ENCODE measurements at regions not wholly inside any gene's neighbourhood (a gene's known extent, or its start where the extent isn't known, plus 50 kb on each side); places are given as distances from the start of the nearest gene placed in this dataset.

DNA sequence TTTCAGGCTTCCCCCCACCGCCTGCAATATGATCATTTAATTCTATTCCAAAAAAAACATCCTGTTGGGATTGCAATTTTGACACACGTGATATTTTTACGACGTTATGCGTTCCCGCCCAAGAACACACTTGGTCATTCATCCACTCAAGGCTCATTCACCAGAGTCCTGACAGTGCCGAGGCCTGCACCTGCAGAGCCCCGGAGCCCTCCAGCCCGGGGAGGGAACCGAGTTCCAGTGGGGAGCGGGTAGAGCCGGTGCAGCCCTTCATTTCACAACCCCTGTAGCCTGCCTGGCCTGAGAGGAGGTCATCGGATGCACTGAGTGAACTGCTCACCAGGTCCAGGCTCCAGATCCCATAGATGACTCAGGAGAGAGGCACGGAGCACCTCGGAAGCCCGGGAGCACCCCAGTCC, 156.0 kb upstream of the BACE2 start:
- no peak for TF ChIP-seq POLR2A (IDR thresholded peaks at IDR 0.05)
- TF ChIP-seq, protein P1, sequence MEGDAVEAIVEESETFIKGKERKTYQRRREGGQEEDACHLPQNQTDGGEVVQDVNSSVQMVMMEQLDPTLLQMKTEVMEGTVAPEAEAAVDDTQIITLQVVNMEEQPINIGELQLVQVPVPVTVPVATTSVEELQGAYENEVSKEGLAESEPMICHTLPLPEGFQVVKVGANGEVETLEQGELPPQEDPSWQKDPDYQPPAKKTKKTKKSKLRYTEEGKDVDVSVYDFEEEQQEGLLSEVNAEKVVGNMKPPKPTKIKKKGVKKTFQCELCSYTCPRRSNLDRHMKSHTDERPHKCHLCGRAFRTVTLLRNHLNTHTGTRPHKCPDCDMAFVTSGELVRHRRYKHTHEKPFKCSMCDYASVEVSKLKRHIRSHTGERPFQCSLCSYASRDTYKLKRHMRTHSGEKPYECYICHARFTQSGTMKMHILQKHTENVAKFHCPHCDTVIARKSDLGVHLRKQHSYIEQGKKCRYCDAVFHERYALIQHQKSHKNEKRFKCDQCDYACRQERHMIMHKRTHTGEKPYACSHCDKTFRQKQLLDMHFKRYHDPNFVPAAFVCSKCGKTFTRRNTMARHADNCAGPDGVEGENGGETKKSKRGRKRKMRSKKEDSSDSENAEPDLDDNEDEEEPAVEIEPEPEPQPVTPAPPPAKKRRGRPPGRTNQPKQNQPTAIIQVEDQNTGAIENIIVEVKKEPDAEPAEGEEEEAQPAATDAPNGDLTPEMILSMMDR (IDR thresholded peaks at IDR 0.05) = no peak
- H3K4me3 ChIP-seq = no peak overlapping the region
- intact Hi-C loops (cut with DNase I) = no loop called here
- no peaks in the 10 kb centered on the region for H3K4me1 ChIP-seq (replicated peaks in 1 of 2)
- no peaks in the 10 kb centered on the region for H3K27me3 ChIP-seq
- WGBS, 4 donors = 66 to 78% (median 75%) methylated on average over 13 to 16 of the region's 16 CpGs
- H3K36me3 ChIP-seq (replicated peaks in 1 of 2) = no peaks in the 10 kb centered on the region
- no peak for DNase-seq
- no peaks in the 10 kb centered on the region for H3K9me3 ChIP-seq (replicated peaks in 1 of 3)
- no peak overlapping the region for H3K27ac ChIP-seq

DNA sequence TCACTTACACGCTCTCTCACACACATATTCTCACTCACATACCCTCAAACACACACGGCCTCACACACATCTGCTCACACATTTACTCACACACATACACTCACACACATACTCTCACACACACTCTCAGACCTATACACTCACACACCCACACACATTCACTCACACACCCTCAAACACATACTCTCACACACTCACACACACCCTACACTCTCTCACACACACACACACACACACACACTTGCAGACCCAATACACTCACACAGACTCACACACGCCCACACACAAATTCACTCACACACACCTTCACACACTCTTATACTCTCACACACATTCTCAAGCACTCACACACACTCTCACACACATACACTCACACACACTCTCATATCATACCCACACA, 155.5 kb upstream of the BACE2 start:
- no peak for TF ChIP-seq POLR2A (IDR thresholded peaks at IDR 0.05)
- no peak overlapping the region for H3K4me3 ChIP-seq
- H3K9me3 ChIP-seq (replicated peaks in 1 of 3) = no peaks in the 10 kb centered on the region
- intact Hi-C loops (cut with DNase I) = no loop called here
- H3K27me3 ChIP-seq = no peaks in the 10 kb centered on the region
- 68 to 88% (median 81%) methylated on average over 3 of the region's 3 CpGs for WGBS, 4 donors
- DNase-seq = no peak
- no peak overlapping the region for H3K27ac ChIP-seq
- H3K4me1 ChIP-seq (replicated peaks in 1 of 2) = no peaks in the 10 kb centered on the region
- no peaks in the 10 kb centered on the region for H3K36me3 ChIP-seq (replicated peaks in 1 of 2)

DNA sequence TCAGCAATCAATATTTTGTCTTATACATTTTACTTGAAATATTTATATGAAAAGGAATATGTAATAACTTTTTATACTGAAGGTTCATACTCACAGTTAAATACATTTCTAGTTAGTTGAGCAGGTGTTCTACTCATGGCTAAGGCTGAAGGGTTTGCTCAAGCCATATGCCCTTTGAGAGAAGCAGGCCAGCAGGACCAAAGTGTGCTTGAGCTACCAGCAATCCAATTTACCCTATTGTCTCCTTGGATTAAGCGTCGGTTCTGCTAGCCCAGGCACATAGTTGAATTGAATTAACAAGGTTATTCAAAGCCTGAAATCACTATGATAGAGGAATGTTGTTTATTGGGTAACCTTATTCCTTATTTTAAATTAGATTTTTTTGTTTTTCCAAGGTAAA, 151.5 kb upstream of the BACE2 start:
- Histone ChIP-seq H3K27me3 (no peaks in the 10 kb centered on the region), H3K4me3 (no peak overlapping the region), H3K4me1 (replicated peaks in 1 of 2) (no peaks in the 10 kb centered on the region), H3K9me3 (replicated peaks in 1 of 3) (no peaks in the 10 kb centered on the region), H3K36me3 (replicated peaks in 1 of 2) (no peaks in the 10 kb centered on the region), H3K27ac (no peak overlapping the region)
- intact Hi-C loops (cut with DNase I) = no loop called here
- TF ChIP-seq POLR2A (IDR thresholded peaks at IDR 0.05) = no peak
- TF ChIP-seq, protein P1 (IDR thresholded peaks at IDR 0.05) = no peak
- 66 to 92% (median 88%) methylated on average over 2 of the region's 2 CpGs for WGBS, 4 donors
- no peak for DNase-seq

DNA sequence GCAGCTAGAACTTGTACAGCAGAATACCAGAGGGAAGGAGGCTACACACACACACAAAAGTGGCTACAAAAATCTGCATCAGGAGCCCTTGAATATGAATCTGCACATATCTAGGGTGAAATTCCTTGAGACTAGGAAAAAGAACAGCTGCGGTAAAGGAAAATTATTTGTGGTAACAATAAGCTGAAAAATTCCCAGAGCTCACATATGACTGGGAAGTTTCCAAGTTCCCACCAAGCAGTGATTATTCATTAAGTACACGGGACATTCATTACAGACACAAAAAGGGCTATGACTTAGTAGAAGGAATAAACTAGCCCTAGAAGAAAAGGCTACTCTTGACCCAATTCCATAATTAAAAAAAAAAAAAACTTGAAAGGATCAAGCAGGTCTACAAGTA, 149.5 kb upstream of the BACE2 start:
- Histone ChIP-seq H3K4me1 (replicated peaks in 1 of 2) (no peaks in the 10 kb centered on the region), H3K9me3 (replicated peaks in 1 of 3) (no peaks in the 10 kb centered on the region), H3K4me3 (no peak overlapping the region), H3K27ac (no peak overlapping the region), H3K36me3 (replicated peaks in 1 of 2) (no peaks in the 10 kb centered on the region), H3K27me3 (no peaks in the 10 kb centered on the region)
- 76 to 83% (median 81%) methylated on average over 2 of the region's 2 CpGs for WGBS, 4 donors
- DNase-seq = no peak
- intact Hi-C loops (cut with DNase I) = no loop called here
- TF ChIP-seq, protein P1 (IDR thresholded peaks at IDR 0.05) = no peak
- TF ChIP-seq POLR2A (IDR thresholded peaks at IDR 0.05) = no peak

DNA sequence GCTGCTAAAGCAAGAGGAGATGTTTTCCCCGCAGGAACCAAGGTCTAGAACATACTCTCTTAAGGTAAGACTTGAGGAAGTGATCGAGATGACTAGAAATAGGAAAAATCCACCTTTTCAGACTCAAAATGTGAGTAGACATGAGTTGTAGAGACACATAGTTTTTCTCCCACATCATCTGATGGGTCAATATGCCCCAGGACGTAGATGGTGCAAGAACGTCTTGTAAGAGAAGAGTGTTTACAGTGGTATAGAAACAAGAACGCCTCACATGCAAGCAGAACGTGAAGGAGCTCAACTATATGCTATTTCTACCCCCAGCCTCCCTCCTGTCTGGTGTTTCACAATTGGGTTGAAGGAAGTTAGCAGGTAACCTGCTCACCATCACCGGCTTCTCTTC, 144.0 kb upstream of the BACE2 start:
- no peaks in the 10 kb centered on the region for H3K36me3 ChIP-seq (replicated peaks in 1 of 2)
- H3K4me1 ChIP-seq (replicated peaks in 1 of 2) = no peaks in the 10 kb centered on the region
- intact Hi-C loops (cut with DNase I) = no loop called here
- WGBS, 4 donors = 71 to 83% (median 79%) methylated on average over 6 to 7 of the region's 7 CpGs
- no peak overlapping the region for H3K4me3 ChIP-seq
- H3K27me3 ChIP-seq = no peaks in the 10 kb centered on the region
- DNase-seq = no peak
- TF ChIP-seq POLR2A (IDR thresholded peaks at IDR 0.05) = no peak
- TF ChIP-seq, protein P1 (IDR thresholded peaks at IDR 0.05) = no peak
- H3K9me3 ChIP-seq (replicated peaks in 1 of 3) = no peaks in the 10 kb centered on the region
- no peak overlapping the region for H3K27ac ChIP-seq

Data from adrenal gland (tissue), 9 donors.